A673 (cell line): ENCODE measurements at regions not wholly inside any gene's neighbourhood (a gene's known extent, or its start where the extent isn't known, plus 50 kb on each side); places are given as distances from the start of the nearest gene placed in this dataset.

Experiments used
- BruUV-seq: library from RNA; stranded (reverse); fragments of 400-500 nt; replicated peaks from 2 replicates; lab custom pipeline; 2021; lab: Mats Ljungman, UMichigan
- CTCF ChIA-PET: fragments of 300-600 bp; sonication (Branson Sonifier 250); formaldehyde crosslinking; loops from one replicate; lab custom pipeline; 2022; ENCODE audit warnings: antibody characterized with exemption; lab: Charles Lee
- POLR2A ChIA-PET: fragments of 300-600 bp; sonication (Branson Sonifier 250); formaldehyde crosslinking; loops from one replicate; lab custom pipeline; 2022; ENCODE audit warnings: antibody characterized with exemption; ENCODE audit not compliant: low non-redundant PET; lab: Charles Lee
- DNase-seq: peaks from one replicate; pipeline ENCODE4 v3.0.0-alpha.2; 2015; ENCODE audit warnings: low spot score
- H3K27ac ChIP-seq: fragments of 200-600 bp; sonication (generic); 2 replicates; pipeline ENCODE4 v1.5.1; 2016; ENCODE audit warnings: mixed run types, low read depth, mild to moderate bottlenecking, mixed read lengths, antibody characterized with exemption, low read length; ENCODE audit not compliant: poor library complexity, severe bottlenecking
- H3K27me3 ChIP-seq: fragments of 200-600 bp; sonication (generic); replicated peaks from 2 replicates; pipeline ENCODE4 v1.6.1; 2017; ENCODE audit warnings: mixed run types, low read depth, mild to moderate bottlenecking, mixed read lengths, antibody characterized with exemption, low read length; ENCODE audit not compliant: insufficient read depth, poor library complexity
- H3K36me3 ChIP-seq: fragments of 200-600 bp; sonication (generic); 2 replicates; pipeline ENCODE4 v1.6.1; 2016; ENCODE audit warnings: mixed run types, mild to moderate bottlenecking, mixed read lengths, antibody characterized with exemption, low read length; ENCODE audit not compliant: insufficient read depth, poor library complexity, severe bottlenecking
- H3K4me1 ChIP-seq: fragments of 200-600 bp; sonication (generic); 2 replicates; pipeline ENCODE4 v1.6.1; 2017; ENCODE audit warnings: mixed run types, mild to moderate bottlenecking, mixed read lengths, antibody characterized with exemption, low read length; ENCODE audit not compliant: insufficient read depth, poor library complexity, severe bottlenecking
- H3K4me3 ChIP-seq: fragments of 200-600 bp; sonication (generic); 2 replicates; pipeline ENCODE4 v1.5.1; 2016; ENCODE audit warnings: low read depth, mixed run types, mild to moderate bottlenecking, mixed read lengths, low read length; ENCODE audit not compliant: poor library complexity, severe bottlenecking
- H3K9me3 ChIP-seq: fragments of 200-600 bp; sonication (generic); 2 replicates; pipeline ENCODE4 v1.6.1; 2016; ENCODE audit warnings: mixed run types, low read depth, mild to moderate bottlenecking, mixed read lengths, antibody characterized with exemption, low read length; ENCODE audit not compliant: poor library complexity, severe bottlenecking
- CTCF ChIP-seq: fragments of 300-800, 200-600 bp; sonication (generic); conservative IDR thresholded peaks from 2 replicates; pipeline ENCODE4 v1.5.1; 2017; ENCODE audit warnings: low read depth, mild to moderate bottlenecking, antibody characterized with exemption, low read length, moderate library complexity, mixed read lengths
- EZH2 ChIP-seq: fragments of 200-600 bp; sonication (generic); IDR thresholded peaks from 2 replicates; pipeline ENCODE4 v1.6.1; 2017; ENCODE audit warnings: borderline replicate concordance, low read depth, mild to moderate bottlenecking, mixed read lengths, antibody characterized with exemption, low read length; ENCODE audit not compliant: poor library complexity, severe bottlenecking
- intact Hi-C: fragments of 100-400 bp; cut with micrococcal nuclease; formaldehyde crosslinking; loops from one replicate; pipeline ENCODE4 v1.10.0; 2022; ENCODE audit not compliant: unreplicated experiment

- Histone ChIP-seq H3K27me3 (no peaks in the 10 kb centered on the region), H3K27ac (no peak overlapping the region), H3K4me1 (no peaks in the 10 kb centered on the region), H3K36me3 (no peaks in the 10 kb centered on the region), H3K9me3 (no peaks in the 10 kb centered on the region), H3K4me3 (no peak overlapping the region)
- BruUV-seq = no TSS peak
- ChIA-PET CTCF (interaction anchor here (1.1 kb wide), 1 partner anchor 10 kb away, joined by 5 read pairs; no protein-coding TSS in a partner anchor), POLR2A (no interaction called here)
- TF ChIP-seq EZH2 (no peak), CTCF (no peak)
- no peak for DNase-seq
- intact Hi-C loops = loop anchor here (10.0 kb wide), 1 partner anchor 64 kb away; no protein-coding TSS in a partner anchor
Measured at GRCh38 chr15:31498756-31499155, 172.1 kb downstream of the KLF13 start.

- Histone ChIP-seq H3K27ac (no peak overlapping the region), H3K36me3 (no peaks in the 10 kb centered on the region), H3K4me3 (no peak overlapping the region), H3K27me3 (no peaks in the 10 kb centered on the region), H3K4me1 (no peaks in the 10 kb centered on the region), H3K9me3 (no peaks in the 10 kb centered on the region)
- TF ChIP-seq EZH2 (no peak), CTCF (no peak)
- ChIA-PET POLR2A (no interaction called here), CTCF (no interaction called here)
- DNase-seq = no peak
- intact Hi-C loops = loop anchor here (10.0 kb wide), 1 partner anchor 65 kb away; no protein-coding TSS in a partner anchor
- BruUV-seq = no TSS peak
Measured at GRCh38 chr15:31499236-31499952, 172.8 kb downstream of the KLF13 start.

- ChIA-PET CTCF (no interaction called here), POLR2A (no interaction called here)
- H3K4me1 ChIP-seq = no peaks in the 10 kb centered on the region
- BruUV-seq = no TSS peak
- no peaks in the 10 kb centered on the region for H3K27me3 ChIP-seq
- H3K9me3 ChIP-seq = no peaks in the 10 kb centered on the region
- H3K36me3 ChIP-seq = no peaks in the 10 kb centered on the region
- no peak for DNase-seq
- intact Hi-C loops = loop anchor here (10.0 kb wide), 1 partner anchor 65 kb away; no protein-coding TSS in a partner anchor
- TF ChIP-seq EZH2 (no peak), CTCF (no peak)
- no peak overlapping the region for H3K27ac ChIP-seq
- no peak overlapping the region for H3K4me3 ChIP-seq
Measured at GRCh38 chr15:31499953-31500765, 173.5 kb downstream of the KLF13 start.
